Stimulated activated naive B cell treated with anti-CD40 and anti-IgM and Interleukin-4, amounts not matched to agents 10 μg/mL and 1 μg/mL and 100 μg/mL, for 72 hours (primary cell): ENCODE measurements at regions not wholly inside any gene's neighbourhood (a gene's known extent, or its start where the extent isn't known, plus 50 kb on each side); places are given as distances from the start of the nearest gene placed in this dataset.
"Not testable (repeated sequence)": the region's sequence is repeated elsewhere in the genome, so short reads cannot be mapped to it uniquely, and the experiment has no call there.

ENCODE experiments used
- ATAC-seq, 2 donors: fragments of 150-1000 bp; cut with Tn5 transposase; replicated peaks; 2 replicates each; pipeline ENCODE4 v1.10.0; 2021; ENCODE audit warnings: moderate library complexity in 1 of 2
- DNase-seq: peaks from one replicate; pipeline ENCODE4 v3.0.0; 2021
- H3K27ac Mint-ChIP-seq: one replicate; pipeline ENCODE4 v1.8.0; 2022; ENCODE audit warnings: mild to moderate bottlenecking, mixed read lengths
- H3K27me3 Mint-ChIP-seq, 2 donors: one replicate each; pipeline ENCODE4 v1.8.0; 2022; ENCODE audit warnings: mixed read lengths in 2 of 2
- H3K36me3 Mint-ChIP-seq, 2 donors: one replicate each; pipeline ENCODE4 v1.8.0; 2022; ENCODE audit warnings: mixed read lengths in 2 of 2, mild to moderate bottlenecking in 1 of 2
- H3K4me1 Mint-ChIP-seq, 2 donors: one replicate each; pipeline ENCODE4 v1.8.0; 2022; ENCODE audit warnings: mixed read lengths in 2 of 2, mild to moderate bottlenecking in 1 of 2
- H3K4me3 Mint-ChIP-seq, 2 donors: one replicate each; pipeline ENCODE4 v1.8.0; 2022; ENCODE audit warnings: mild to moderate bottlenecking in 2 of 2, mixed read lengths in 2 of 2, moderate library complexity in 1 of 2
- H3K9me3 Mint-ChIP-seq, 2 donors: one replicate each; pipeline ENCODE4 v1.8.0; 2022; ENCODE audit warnings: mixed read lengths in 2 of 2, mild to moderate bottlenecking in 1 of 2

GRCh38 chr6:84853901-84854300 is 89.5 kb upstream of the TBX18 start:
- no peak for ATAC-seq
- H3K9me3 Mint-ChIP-seq: peaks cover 0 to 8% of the 10 kb centered on the region in 2 donors

GRCh38 chr6:84848960-84849359 is 84.6 kb upstream of the TBX18 start:
- ATAC-seq: no peak
- Mint-ChIP-seq H3K4me3 (no peak overlapping the region), H3K4me1 (no peaks in the 10 kb centered on the region), H3K27me3 (no peaks in the 10 kb centered on the region), H3K36me3 (no peaks in the 10 kb centered on the region), H3K9me3 (peaks cover 0 to 2% of the 10 kb centered on the region in 2 donors), H3K27ac (no peak overlapping the region)
- DNase-seq: no peak

More at GRCh38 chr6:84853901-84854300, 89.5 kb upstream of the TBX18 start:
- H3K4me1 Mint-ChIP-seq: no peaks in the 10 kb centered on the region
- DNase-seq: no peak
- no peaks in the 10 kb centered on the region for H3K27me3 Mint-ChIP-seq
- H3K27ac Mint-ChIP-seq: no peak overlapping the region
- H3K36me3 Mint-ChIP-seq: no peaks in the 10 kb centered on the region
- no peak overlapping the region for H3K4me3 Mint-ChIP-seq

- Mint-ChIP-seq H3K4me3 (no peak overlapping the region), H3K27ac (no peak overlapping the region), H3K36me3 (no peaks in the 10 kb centered on the region), H3K9me3 (no peaks in the 10 kb centered on the region), H3K4me1 (no peaks in the 10 kb centered on the region), H3K27me3 (no peaks in the 10 kb centered on the region)
- no peak for ATAC-seq
- no peak for DNase-seq
Measured at GRCh38 chr6:84847390-84848160, 83.2 kb upstream of the TBX18 start.

GRCh38 chr6:84842525-84843166 is 78.2 kb upstream of the TBX18 start:
- no peaks in the 10 kb centered on the region for H3K36me3 Mint-ChIP-seq
- no peaks in the 10 kb centered on the region for H3K27me3 Mint-ChIP-seq
- no peaks in the 10 kb centered on the region for H3K4me1 Mint-ChIP-seq
- no peak overlapping the region for H3K4me3 Mint-ChIP-seq
- no peak for ATAC-seq
- H3K27ac Mint-ChIP-seq: no peak overlapping the region
- H3K9me3 Mint-ChIP-seq: peaks cover 6 to 13% of the 10 kb centered on the region in 2 donors
- DNase-seq: no peak

GRCh38 chr6:84837068-84837866 is 72.9 kb upstream of the TBX18 start:
- peaks cover 8 to 16% of the 10 kb centered on the region in 2 donors for H3K9me3 Mint-ChIP-seq
- H3K4me1 Mint-ChIP-seq, ATAC-seq, H3K36me3 Mint-ChIP-seq, H3K27ac Mint-ChIP-seq, H3K4me3 Mint-ChIP-seq, DNase-seq, H3K27me3 Mint-ChIP-seq: not testable (repeated sequence)

GRCh38 chr6:84836366-84836765 is 72.0 kb upstream of the TBX18 start:
- Mint-ChIP-seq H3K4me3 (no peak overlapping the region), H3K27me3 (no peaks in the 10 kb centered on the region), H3K9me3 (peaks cover 8 to 15% of the 10 kb centered on the region in 2 donors)

GRCh38 chr6:84835340-84835739 is 70.9 kb upstream of the TBX18 start:
- ATAC-seq (no peak), DNase-seq (no peak)
- no peaks in the 10 kb centered on the region for H3K27me3 Mint-ChIP-seq
- H3K36me3 Mint-ChIP-seq: no peaks in the 10 kb centered on the region
- peaks cover 6% of the 10 kb centered on the region in 2 donors for H3K9me3 Mint-ChIP-seq
- no peak overlapping the region for H3K4me3 Mint-ChIP-seq
- H3K4me1 Mint-ChIP-seq: no peaks in the 10 kb centered on the region
- H3K27ac Mint-ChIP-seq: no peak overlapping the region

More at GRCh38 chr6:84836366-84836765, 72.0 kb upstream of the TBX18 start:
- DNase-seq (no peak), ATAC-seq (no peak)
- Mint-ChIP-seq H3K27ac (no peak overlapping the region), H3K36me3 (no peaks in the 10 kb centered on the region), H3K4me1 (no peaks in the 10 kb centered on the region)

- H3K4me1 Mint-ChIP-seq, H3K36me3 Mint-ChIP-seq, H3K27ac Mint-ChIP-seq, ATAC-seq, DNase-seq, H3K9me3 Mint-ChIP-seq, H3K27me3 Mint-ChIP-seq, H3K4me3 Mint-ChIP-seq: not testable (repeated sequence)
Measured at GRCh38 chr6:84831924-84832323, 67.5 kb upstream of the TBX18 start.

- Mint-ChIP-seq H3K27ac (no peak overlapping the region), H3K27me3 (no peaks in the 10 kb centered on the region), H3K9me3 (peaks cover 6 to 15% of the 10 kb centered on the region in 2 donors), H3K36me3 (no peaks in the 10 kb centered on the region), H3K4me1 (no peaks in the 10 kb centered on the region), H3K4me3 (no peak overlapping the region)
- DNase-seq (no peak), ATAC-seq (no peak)
Measured at GRCh38 chr6:84825461-84825860, 61.1 kb upstream of the TBX18 start.

GRCh38 chr6:84821314-84821713 is 56.9 kb upstream of the TBX18 start:
- not testable (repeated sequence) for DNase-seq, H3K36me3 Mint-ChIP-seq, H3K4me1 Mint-ChIP-seq, ATAC-seq, H3K27ac Mint-ChIP-seq, H3K27me3 Mint-ChIP-seq, H3K4me3 Mint-ChIP-seq
- peaks cover 14 to 16% of the 10 kb centered on the region in 2 donors for H3K9me3 Mint-ChIP-seq

GRCh38 chr6:84816741-84817140 is 52.3 kb upstream of the TBX18 start:
- H3K4me3 Mint-ChIP-seq: no peak overlapping the region
- no peaks in the 10 kb centered on the region for H3K27me3 Mint-ChIP-seq
- no peak for DNase-seq
- no peak for ATAC-seq
- no peaks in the 10 kb centered on the region for H3K36me3 Mint-ChIP-seq
- H3K9me3 Mint-ChIP-seq: peaks cover 11 to 14% of the 10 kb centered on the region in 2 donors
- no peak overlapping the region for H3K27ac Mint-ChIP-seq
- no peaks in the 10 kb centered on the region for H3K4me1 Mint-ChIP-seq

GRCh38 chr6:84815896-84816735 is 51.7 kb upstream of the TBX18 start:
- no peaks in the 10 kb centered on the region for H3K27me3 Mint-ChIP-seq
- peaks cover 11 to 14% of the 10 kb centered on the region in 2 donors for H3K9me3 Mint-ChIP-seq
- no peak overlapping the region for H3K4me3 Mint-ChIP-seq
- no peaks in the 10 kb centered on the region for H3K36me3 Mint-ChIP-seq
- ATAC-seq (no peak), DNase-seq (no peak)
- no peaks in the 10 kb centered on the region for H3K4me1 Mint-ChIP-seq
- no peak overlapping the region for H3K27ac Mint-ChIP-seq
